ENCODE measurements at regions not wholly inside any gene's neighbourhood (a gene's known extent, or its start where the extent isn't known, plus 50 kb on each side); places are given as distances from the start of the nearest gene placed in this dataset.
"Not testable (repeated sequence)": the region's sequence is repeated elsewhere in the genome, so short reads cannot be mapped to it uniquely, and the experiment has no call there.

GRCh38 chr11:86148345-86148747, 79.5 kb upstream of the PICALM start:
- no peak for ATAC-seq
- DNase-seq (ENCODE audit: low spot score), result no peak

GRCh38 chr11:86147004-86147403, 78.1 kb upstream of the PICALM start:
- no peak for DNase-seq (ENCODE audit: low spot score)
- no peak for ATAC-seq

- ATAC-seq, result peak; percentile 94
- no peak for DNase-seq (ENCODE audit: low spot score)
Measured at GRCh38 chr11:86145439-86146156, 76.7 kb upstream of the PICALM start.

GRCh38 chr11:86144846-86145245, 76.0 kb upstream of the PICALM start:
- ATAC-seq (peak; percentile 34), DNase-seq (ENCODE audit: low spot score) (no peak)

- ATAC-seq; DNase-seq (ENCODE audit: low spot score): not testable (repeated sequence)
Measured at GRCh38 chr11:86144087-86144486, 75.2 kb upstream of the PICALM start.

GRCh38 chr11:86143087-86144030, 74.5 kb upstream of the PICALM start:
- ATAC-seq, result no peak

GRCh38 chr11:86142170-86142569, 73.3 kb upstream of the PICALM start:
- ATAC-seq (no peak), DNase-seq (ENCODE audit: low spot score) (no peak)

More at GRCh38 chr11:86143087-86144030, 74.5 kb upstream of the PICALM start:
- DNase-seq (ENCODE audit: low spot score), result no peak

GRCh38 chr11:86141727-86142126, 72.8 kb upstream of the PICALM start:
- DNase-seq (ENCODE audit: low spot score) (no peak), ATAC-seq (no peak)

GRCh38 chr11:86140334-86140990, 71.6 kb upstream of the PICALM start:
- no peak for ATAC-seq
- DNase-seq (ENCODE audit: low spot score), result no peak

GRCh38 chr11:86138958-86139357, 70.1 kb upstream of the PICALM start:
- DNase-seq (ENCODE audit: low spot score) (no peak), ATAC-seq (peak; percentile 52)

- DNase-seq (ENCODE audit: low spot score) (no peak), ATAC-seq (peak; percentile 28)
Measured at GRCh38 chr11:86136538-86136937, 67.7 kb upstream of the PICALM start.

- DNase-seq (ENCODE audit: low spot score) (no peak), ATAC-seq (no peak)
Measured at GRCh38 chr11:86135319-86135714, 66.4 kb upstream of the PICALM start.

GRCh38 chr11:86134580-86135318, 65.9 kb upstream of the PICALM start:
- DNase-seq (ENCODE audit: low spot score) (no peak), ATAC-seq (peak; percentile 88)

GRCh38 chr11:86132667-86133249, 63.9 kb upstream of the PICALM start:
- ATAC-seq (no peak), DNase-seq (ENCODE audit: low spot score) (no peak)

- peak; percentile 46 for ATAC-seq
- DNase-seq (ENCODE audit: low spot score), result no peak
Measured at GRCh38 chr11:86129740-86130540, 61.1 kb upstream of the PICALM start.

- DNase-seq (ENCODE audit: low spot score), result no peak
- ATAC-seq, result no peak
Measured at GRCh38 chr11:86128914-86129313, 60.0 kb upstream of the PICALM start.

- ATAC-seq (no peak), DNase-seq (ENCODE audit: low spot score) (no peak)
Measured at GRCh38 chr11:86126862-86127261, 58.0 kb upstream of the PICALM start.

GRCh38 chr11:86124251-86125233, 55.7 kb upstream of the PICALM start:
- DNase-seq (ENCODE audit: low spot score) (no peak), ATAC-seq (no peak)

All from left lobe of liver (tissue), 2 donors.